ENCODE measurements at regions not wholly inside any gene's neighbourhood (a gene's known extent, or its start where the extent isn't known, plus 50 kb on each side); places are given as distances from the start of the nearest gene placed in this dataset.

GRCh38 chr13:67664502-67664901, 434.4 kb upstream of the PCDH9 start:
- TF ChIP-seq YY1 (IDR thresholded peaks at IDR 0.05; ENCODE audit: low read depth) (no peak), RAD21 (IDR thresholded peaks at IDR 0.05; ENCODE audit: low read depth) (no peak), EGR1 (IDR thresholded peaks at IDR 0.05) (no peak), TCF12 (IDR thresholded peaks at IDR 0.05; ENCODE audit: low read depth) (no peak), REST (IDR thresholded peaks at IDR 0.05; ENCODE audit: low read depth) (no peak), CREB1 (IDR thresholded peaks at IDR 0.05; ENCODE audit: low read depth) (no peak), FOXM1 (IDR thresholded peaks at IDR 0.05; ENCODE audit: borderline replicate concordance, low read depth) (no peak), NFIC (IDR thresholded peaks at IDR 0.05) (no peak), MAX (IDR thresholded peaks at IDR 0.05) (no peak), TEAD4 (IDR thresholded peaks at IDR 0.05) (no peak), EP300 (IDR thresholded peaks at IDR 0.05; ENCODE audit: borderline replicate concordance) (no peak), CEBPB (IDR thresholded peaks at IDR 0.05) (no peak)

- TF ChIP-seq RAD21 (IDR thresholded peaks at IDR 0.05; ENCODE audit: low read depth) = no peak
- TF ChIP-seq USF1 (IDR thresholded peaks at IDR 0.05) = no peak
- TF ChIP-seq ZBTB7A (IDR thresholded peaks at IDR 0.05; ENCODE audit: low read depth) = no peak
- TF ChIP-seq TCF12 (IDR thresholded peaks at IDR 0.05; ENCODE audit: low read depth) = no peak
- TF ChIP-seq EGR1 (IDR thresholded peaks at IDR 0.05) = no peak
- no peak for TF ChIP-seq YY1 (IDR thresholded peaks at IDR 0.05; ENCODE audit: low read depth)
- TF ChIP-seq MAX (IDR thresholded peaks at IDR 0.05) = no peak
- no peak for TF ChIP-seq REST (IDR thresholded peaks at IDR 0.05; ENCODE audit: low read depth)
- TF ChIP-seq EP300 (IDR thresholded peaks at IDR 0.05; ENCODE audit: borderline replicate concordance) = no peak
- no peak for TF ChIP-seq FOXM1 (IDR thresholded peaks at IDR 0.05; ENCODE audit: borderline replicate concordance, low read depth)
- no peak for TF ChIP-seq TEAD4 (IDR thresholded peaks at IDR 0.05)
- no peak for TF ChIP-seq CREB1 (IDR thresholded peaks at IDR 0.05; ENCODE audit: low read depth)
Observed at GRCh38 chr13:67662997-67663396, 432.9 kb upstream of the PCDH9 start.

- no peak for TF ChIP-seq FOXM1 (IDR thresholded peaks at IDR 0.05; ENCODE audit: borderline replicate concordance, low read depth)
- no peak for TF ChIP-seq TEAD4 (IDR thresholded peaks at IDR 0.05)
- no peak for TF ChIP-seq REST (IDR thresholded peaks at IDR 0.05; ENCODE audit: low read depth)
- no peak for TF ChIP-seq NFIC (IDR thresholded peaks at IDR 0.05)
- no peak for TF ChIP-seq EGR1 (IDR thresholded peaks at IDR 0.05)
- no peak for TF ChIP-seq CEBPB (IDR thresholded peaks at IDR 0.05)
- no peak for TF ChIP-seq TCF12 (IDR thresholded peaks at IDR 0.05; ENCODE audit: low read depth)
- no peak for TF ChIP-seq MAX (IDR thresholded peaks at IDR 0.05)
- TF ChIP-seq TAF1 (IDR thresholded peaks at IDR 0.05; ENCODE audit: low read depth) = no peak
- no peak for TF ChIP-seq RAD21 (IDR thresholded peaks at IDR 0.05; ENCODE audit: low read depth)
- no peak for TF ChIP-seq ZBTB7A (IDR thresholded peaks at IDR 0.05; ENCODE audit: low read depth)
- no peak for TF ChIP-seq EP300 (IDR thresholded peaks at IDR 0.05; ENCODE audit: borderline replicate concordance)
Observed at GRCh38 chr13:67652887-67653286, 422.8 kb upstream of the PCDH9 start.

- no peak for TF ChIP-seq EP300 (IDR thresholded peaks at IDR 0.05; ENCODE audit: borderline replicate concordance)
- no peak for TF ChIP-seq EGR1 (IDR thresholded peaks at IDR 0.05)
- no peak for TF ChIP-seq RAD21 (IDR thresholded peaks at IDR 0.05; ENCODE audit: low read depth)
- no peak for TF ChIP-seq USF1 (IDR thresholded peaks at IDR 0.05)
- no peak for TF ChIP-seq TCF12 (IDR thresholded peaks at IDR 0.05; ENCODE audit: low read depth)
- no peak for TF ChIP-seq TAF1 (IDR thresholded peaks at IDR 0.05; ENCODE audit: low read depth)
- no peak for TF ChIP-seq ZBTB7A (IDR thresholded peaks at IDR 0.05; ENCODE audit: low read depth)
- TF ChIP-seq REST (IDR thresholded peaks at IDR 0.05; ENCODE audit: low read depth) = no peak
- no peak for TF ChIP-seq NFIC (IDR thresholded peaks at IDR 0.05)
- TF ChIP-seq FOXM1 (IDR thresholded peaks at IDR 0.05; ENCODE audit: borderline replicate concordance, low read depth) = no peak
- no peak for TF ChIP-seq TEAD4 (IDR thresholded peaks at IDR 0.05)
- no peak for TF ChIP-seq CEBPB (IDR thresholded peaks at IDR 0.05)
- TF ChIP-seq YY1 (IDR thresholded peaks at IDR 0.05; ENCODE audit: low read depth) = no peak
- TF ChIP-seq MAX (IDR thresholded peaks at IDR 0.05) = no peak
- TF ChIP-seq CREB1 (IDR thresholded peaks at IDR 0.05; ENCODE audit: low read depth) = no peak
Observed at GRCh38 chr13:67651908-67652465, 421.9 kb upstream of the PCDH9 start.
